Keratinocyte (primary cell): ENCODE measurements at regions not wholly inside any gene's neighbourhood (a gene's known extent, or its start where the extent isn't known, plus 50 kb on each side); places are given as distances from the start of the nearest gene placed in this dataset.

Source experiments
- EZH2 ChIP-seq: IDR thresholded peaks from one replicate; pipeline ENCODE4 v1.6.1; 2012; ENCODE audit warnings: inconsistent platforms, mild to moderate bottlenecking, low read length, moderate library complexity
- TF ChIP-seq, protein P1 (sequence below), 3 experiments: IDR thresholded peaks in 1 of 3; conservative IDR thresholded peaks in 1 of 3; optimal IDR thresholded peaks in 1 of 3; 2 replicates in 2 of 3; 3 replicates in 1 of 3; pipeline versions ENCODE3 to v1.5.1; 2011; ENCODE audit warnings: low read length in 3 of 3, mild to moderate bottlenecking in 3 of 3, moderate library complexity in 2 of 3, control low read depth in 1 of 3, inconsistent platforms in 1 of 3; ENCODE audit not compliant: insufficient read depth in 2 of 3; ENCODE audit errors: extremely low read depth in 1 of 3

DNA sequence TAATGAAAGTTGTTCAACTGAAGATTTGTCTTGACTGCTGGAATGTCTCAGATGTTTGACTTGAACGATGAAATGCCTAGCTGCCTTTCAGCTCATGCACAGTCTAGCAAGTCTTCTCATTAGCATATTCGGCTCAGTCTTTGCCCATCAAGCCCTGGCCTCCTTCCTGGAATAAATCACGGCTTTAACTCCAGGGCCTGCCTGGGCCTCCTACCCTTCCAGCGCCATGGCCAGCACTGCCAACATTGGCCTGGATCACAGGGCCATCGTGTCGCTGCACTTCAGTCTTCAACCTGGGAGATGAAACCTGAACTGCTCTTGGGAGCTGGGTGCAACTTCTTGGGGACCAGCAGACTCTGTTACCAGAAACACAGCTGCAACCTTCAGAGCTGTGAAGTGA lies 126.7 kb upstream of the TMEM260 start:
- TF ChIP-seq, protein P1, sequence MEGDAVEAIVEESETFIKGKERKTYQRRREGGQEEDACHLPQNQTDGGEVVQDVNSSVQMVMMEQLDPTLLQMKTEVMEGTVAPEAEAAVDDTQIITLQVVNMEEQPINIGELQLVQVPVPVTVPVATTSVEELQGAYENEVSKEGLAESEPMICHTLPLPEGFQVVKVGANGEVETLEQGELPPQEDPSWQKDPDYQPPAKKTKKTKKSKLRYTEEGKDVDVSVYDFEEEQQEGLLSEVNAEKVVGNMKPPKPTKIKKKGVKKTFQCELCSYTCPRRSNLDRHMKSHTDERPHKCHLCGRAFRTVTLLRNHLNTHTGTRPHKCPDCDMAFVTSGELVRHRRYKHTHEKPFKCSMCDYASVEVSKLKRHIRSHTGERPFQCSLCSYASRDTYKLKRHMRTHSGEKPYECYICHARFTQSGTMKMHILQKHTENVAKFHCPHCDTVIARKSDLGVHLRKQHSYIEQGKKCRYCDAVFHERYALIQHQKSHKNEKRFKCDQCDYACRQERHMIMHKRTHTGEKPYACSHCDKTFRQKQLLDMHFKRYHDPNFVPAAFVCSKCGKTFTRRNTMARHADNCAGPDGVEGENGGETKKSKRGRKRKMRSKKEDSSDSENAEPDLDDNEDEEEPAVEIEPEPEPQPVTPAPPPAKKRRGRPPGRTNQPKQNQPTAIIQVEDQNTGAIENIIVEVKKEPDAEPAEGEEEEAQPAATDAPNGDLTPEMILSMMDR (optimal IDR thresholded peaks at IDR 0.05 in 1 of 3, IDR thresholded peaks at IDR 0.05 in 1 of 3, conservative IDR thresholded peaks at IDR 0.05 in 1 of 3; ENCODE audit: extremely low read depth in 1 of 3, insufficient read depth in 2 of 3, low read length in 3 of 3) = no peak
- TF ChIP-seq EZH2 = no peak
